NB4 (cell line): ENCODE measurements at regions not wholly inside any gene's neighbourhood (a gene's known extent, or its start where the extent isn't known, plus 50 kb on each side); places are given as distances from the start of the nearest gene placed in this dataset.

Experiments used
- MYC ChIP-seq: IDR thresholded peaks from 2 replicates; pipeline ENCODE4 v1.6.1; 2011; ENCODE audit warnings: low read depth, low read length
- POLR2A ChIP-seq: IDR thresholded peaks from 2 replicates; pipeline ENCODE4 v1.6.1; 2011; ENCODE audit warnings: mild to moderate bottlenecking; ENCODE audit not compliant: insufficient read length; ENCODE audit errors: extremely low read depth
- TF ChIP-seq, protein P1 (sequence below): IDR thresholded peaks from one replicate; pipeline ENCODE4 v1.5.1; 2012; ENCODE audit warnings: low read depth, low read length

DNA sequence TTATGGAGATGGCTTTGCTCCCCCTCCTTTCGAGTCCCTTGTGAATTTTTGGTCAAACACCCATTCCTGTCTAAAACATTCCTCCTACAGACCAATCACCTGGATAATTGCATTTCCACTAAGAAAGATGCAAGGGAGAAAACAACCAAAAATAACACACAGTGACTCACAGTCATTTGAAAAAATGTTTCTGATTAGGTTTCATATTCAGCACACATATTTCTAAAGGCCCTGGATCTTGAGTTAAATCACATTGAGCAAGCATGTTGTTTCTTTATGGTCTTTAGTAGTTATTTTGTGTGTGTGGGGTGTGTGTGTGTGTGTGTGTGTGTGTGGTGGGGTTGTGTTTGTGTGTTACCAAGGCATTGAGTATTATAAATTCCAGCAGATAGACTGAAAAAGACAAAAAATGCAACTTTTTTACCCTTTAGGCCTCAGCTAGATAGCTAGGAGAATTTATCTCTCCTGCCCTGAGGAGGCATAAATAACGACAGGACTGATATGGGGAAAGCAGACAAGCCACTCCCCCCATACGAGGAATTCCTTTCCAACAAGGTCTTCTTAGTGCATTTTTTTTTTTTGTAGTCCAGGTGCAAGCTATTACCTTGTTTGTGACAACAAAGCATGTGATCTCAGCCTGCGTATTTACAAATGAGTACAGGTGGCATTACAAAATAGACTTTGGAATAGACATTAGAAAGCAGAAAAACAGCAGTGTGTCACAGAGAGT, 265.4 kb upstream of the ADGRL3 start:
- TF ChIP-seq, protein P1, sequence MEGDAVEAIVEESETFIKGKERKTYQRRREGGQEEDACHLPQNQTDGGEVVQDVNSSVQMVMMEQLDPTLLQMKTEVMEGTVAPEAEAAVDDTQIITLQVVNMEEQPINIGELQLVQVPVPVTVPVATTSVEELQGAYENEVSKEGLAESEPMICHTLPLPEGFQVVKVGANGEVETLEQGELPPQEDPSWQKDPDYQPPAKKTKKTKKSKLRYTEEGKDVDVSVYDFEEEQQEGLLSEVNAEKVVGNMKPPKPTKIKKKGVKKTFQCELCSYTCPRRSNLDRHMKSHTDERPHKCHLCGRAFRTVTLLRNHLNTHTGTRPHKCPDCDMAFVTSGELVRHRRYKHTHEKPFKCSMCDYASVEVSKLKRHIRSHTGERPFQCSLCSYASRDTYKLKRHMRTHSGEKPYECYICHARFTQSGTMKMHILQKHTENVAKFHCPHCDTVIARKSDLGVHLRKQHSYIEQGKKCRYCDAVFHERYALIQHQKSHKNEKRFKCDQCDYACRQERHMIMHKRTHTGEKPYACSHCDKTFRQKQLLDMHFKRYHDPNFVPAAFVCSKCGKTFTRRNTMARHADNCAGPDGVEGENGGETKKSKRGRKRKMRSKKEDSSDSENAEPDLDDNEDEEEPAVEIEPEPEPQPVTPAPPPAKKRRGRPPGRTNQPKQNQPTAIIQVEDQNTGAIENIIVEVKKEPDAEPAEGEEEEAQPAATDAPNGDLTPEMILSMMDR: no peak
- TF ChIP-seq POLR2A: no peak
- no peak for TF ChIP-seq MYC
